C4-2B (cell line): ENCODE measurements at regions not wholly inside any gene's neighbourhood (a gene's known extent, or its start where the extent isn't known, plus 50 kb on each side); places are given as distances from the start of the nearest gene placed in this dataset.

ENCODE experiments used
- CTCF ChIP-seq: fragments of 450-650 bp; conservative IDR thresholded peaks from 2 replicates; pipeline ENCODE4 v1.5.1; 2017; ENCODE audit warnings: mild to moderate bottlenecking
- ZFX ChIP-seq: fragments of 450-650 bp; IDR thresholded peaks from 2 replicates; pipeline ENCODE4 v1.6.1; 2017

GRCh38 chr2:236962816-236963215, 122.9 kb upstream of the COPS8 start:
- TF ChIP-seq CTCF (no peak), ZFX (no peak)
